ENCODE measurements at regions not wholly inside any gene's neighbourhood (a gene's known extent, or its start where the extent isn't known, plus 50 kb on each side); places are given as distances from the start of the nearest gene placed in this dataset.
A peak's percentile ranks its signal among the peaks of the same experiment; 100 is the strongest.

DNA sequence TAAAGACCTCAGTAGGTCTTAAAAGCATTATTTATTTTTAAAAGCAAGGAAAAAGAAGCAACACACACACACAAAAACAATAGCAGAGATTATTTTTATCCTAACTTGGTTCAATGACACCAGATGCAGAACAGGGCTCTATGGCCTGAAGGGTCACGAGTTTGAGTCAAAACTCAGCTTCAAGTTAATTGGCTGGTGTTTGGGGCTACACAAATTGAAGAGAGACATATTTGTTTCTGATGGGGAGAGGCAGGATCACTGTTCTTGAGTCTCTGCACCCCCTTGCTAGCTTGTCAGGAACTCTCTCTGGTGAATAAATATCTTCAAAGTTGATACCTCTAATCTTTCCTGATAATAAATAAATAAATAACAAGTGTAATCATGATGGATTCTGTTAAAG is 466.1 kb downstream of the PRKD1 start:
- Mint-ChIP-seq H3K9me3 (no peaks in the 10 kb centered on the region), H3K4me1 (ENCODE audit: unreplicated experiment) (peaks cover 29% of the 10 kb centered on the region), H3K36me3 (no peaks in the 10 kb centered on the region), H3K27me3 (peaks cover 9% of the 10 kb centered on the region), H3K27ac (no peak overlapping the region), H3K4me3 (no peak overlapping the region)
- TF ChIP-seq, protein P1, sequence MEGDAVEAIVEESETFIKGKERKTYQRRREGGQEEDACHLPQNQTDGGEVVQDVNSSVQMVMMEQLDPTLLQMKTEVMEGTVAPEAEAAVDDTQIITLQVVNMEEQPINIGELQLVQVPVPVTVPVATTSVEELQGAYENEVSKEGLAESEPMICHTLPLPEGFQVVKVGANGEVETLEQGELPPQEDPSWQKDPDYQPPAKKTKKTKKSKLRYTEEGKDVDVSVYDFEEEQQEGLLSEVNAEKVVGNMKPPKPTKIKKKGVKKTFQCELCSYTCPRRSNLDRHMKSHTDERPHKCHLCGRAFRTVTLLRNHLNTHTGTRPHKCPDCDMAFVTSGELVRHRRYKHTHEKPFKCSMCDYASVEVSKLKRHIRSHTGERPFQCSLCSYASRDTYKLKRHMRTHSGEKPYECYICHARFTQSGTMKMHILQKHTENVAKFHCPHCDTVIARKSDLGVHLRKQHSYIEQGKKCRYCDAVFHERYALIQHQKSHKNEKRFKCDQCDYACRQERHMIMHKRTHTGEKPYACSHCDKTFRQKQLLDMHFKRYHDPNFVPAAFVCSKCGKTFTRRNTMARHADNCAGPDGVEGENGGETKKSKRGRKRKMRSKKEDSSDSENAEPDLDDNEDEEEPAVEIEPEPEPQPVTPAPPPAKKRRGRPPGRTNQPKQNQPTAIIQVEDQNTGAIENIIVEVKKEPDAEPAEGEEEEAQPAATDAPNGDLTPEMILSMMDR (conservative IDR thresholded peaks at IDR 0.05): no peak
- DNase-seq (ENCODE audit: extremely low spot score, unreplicated experiment): no peak

DNA sequence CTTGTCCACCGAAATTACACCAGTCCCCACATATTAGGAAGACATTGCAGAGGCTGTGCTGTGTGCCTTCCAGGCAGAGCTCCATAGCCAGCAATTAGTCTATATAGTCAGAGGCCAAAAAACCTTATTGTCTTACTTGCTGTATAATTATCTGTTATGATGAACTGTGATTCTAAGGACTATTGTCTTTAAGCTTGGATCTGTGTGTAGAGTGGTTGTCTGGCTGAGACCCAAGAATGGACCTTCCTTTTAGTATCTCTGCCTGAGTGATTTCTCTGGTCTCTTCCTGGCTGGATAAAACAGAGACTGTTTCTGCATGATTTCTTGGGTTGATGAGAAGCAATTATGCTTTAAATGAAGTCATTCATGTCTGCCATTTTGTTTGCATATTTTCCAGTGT is 465.3 kb downstream of the PRKD1 start:
- no peaks in the 10 kb centered on the region for H3K9me3 Mint-ChIP-seq
- no peak overlapping the region for H3K4me3 Mint-ChIP-seq
- no peak for DNase-seq (ENCODE audit: extremely low spot score, unreplicated experiment)
- H3K36me3 Mint-ChIP-seq: no peaks in the 10 kb centered on the region
- peaks cover 9% of the 10 kb centered on the region for H3K27me3 Mint-ChIP-seq
- peaks cover 29% of the 10 kb centered on the region for H3K4me1 Mint-ChIP-seq (ENCODE audit: unreplicated experiment)
- TF ChIP-seq, protein P1 (conservative IDR thresholded peaks at IDR 0.05): no peak
- H3K27ac Mint-ChIP-seq: no peak overlapping the region

DNA sequence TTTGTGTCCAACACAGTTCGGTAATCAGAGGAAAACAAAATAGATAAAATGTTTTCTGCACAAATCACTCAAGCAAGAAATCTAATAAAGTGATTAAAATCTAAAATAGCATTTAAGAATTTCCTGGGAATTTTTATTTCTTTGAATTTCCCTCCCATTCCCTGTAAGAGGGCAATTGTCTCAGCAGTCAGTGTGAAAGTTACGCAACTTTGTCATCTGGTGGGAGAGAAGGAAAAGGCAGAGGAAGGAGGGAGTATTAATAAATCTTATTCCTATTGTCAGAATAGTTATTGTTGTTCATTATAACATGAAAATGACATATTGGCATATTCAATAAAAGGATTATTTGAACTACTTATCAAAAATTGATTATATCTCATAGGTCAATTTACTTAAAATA is 464.9 kb downstream of the PRKD1 start:
- TF ChIP-seq, protein P1 (conservative IDR thresholded peaks at IDR 0.05): no peak
- no peaks in the 10 kb centered on the region for H3K9me3 Mint-ChIP-seq
- H3K27ac Mint-ChIP-seq: no peak overlapping the region
- peaks cover 9% of the 10 kb centered on the region for H3K27me3 Mint-ChIP-seq
- no peak for DNase-seq (ENCODE audit: extremely low spot score, unreplicated experiment)
- no peaks in the 10 kb centered on the region for H3K36me3 Mint-ChIP-seq
- H3K4me3 Mint-ChIP-seq: no peak overlapping the region
- peaks cover 29% of the 10 kb centered on the region for H3K4me1 Mint-ChIP-seq (ENCODE audit: unreplicated experiment)

DNA sequence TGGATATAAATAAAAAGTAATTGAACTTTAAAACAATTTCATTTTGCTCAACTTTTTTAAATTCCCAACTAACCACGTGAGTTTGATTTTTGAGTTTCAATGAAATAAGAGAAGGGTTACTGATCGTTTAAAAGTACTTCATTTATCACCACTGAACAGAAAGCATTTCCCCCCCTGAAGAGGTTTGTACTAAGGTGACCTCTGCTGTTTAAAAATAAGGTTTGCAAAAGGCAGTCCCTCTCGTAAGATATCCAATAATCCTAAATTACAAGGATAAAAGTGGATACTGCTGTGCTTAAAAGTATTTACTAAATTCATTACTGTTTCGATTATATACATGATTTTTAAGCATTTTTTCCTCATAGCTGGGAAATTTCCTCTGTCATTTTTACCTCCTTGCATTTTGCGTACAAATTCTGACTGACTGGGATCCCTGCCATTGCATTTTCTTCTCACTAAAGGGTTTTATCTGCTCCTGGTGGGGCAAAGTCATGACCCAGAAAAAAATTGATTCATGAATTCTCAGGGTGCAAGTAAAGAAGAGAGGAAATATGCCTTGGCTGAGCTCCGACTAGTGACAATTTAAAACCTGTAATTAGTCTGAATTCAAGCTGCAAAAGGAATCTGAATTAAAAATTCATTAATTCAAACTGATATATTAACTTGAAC is 463.8 kb downstream of the PRKD1 start:
- Mint-ChIP-seq H3K4me3 (no peak overlapping the region), H3K9me3 (no peaks in the 10 kb centered on the region), H3K36me3 (no peaks in the 10 kb centered on the region), H3K27ac (no peak overlapping the region), H3K4me1 (ENCODE audit: unreplicated experiment) (peaks cover 29% of the 10 kb centered on the region), H3K27me3 (peaks cover 9% of the 10 kb centered on the region)
- DNase-seq (ENCODE audit: extremely low spot score, unreplicated experiment): no peak
- TF ChIP-seq, protein P1 (conservative IDR thresholded peaks at IDR 0.05): peak; percentile 28

DNA sequence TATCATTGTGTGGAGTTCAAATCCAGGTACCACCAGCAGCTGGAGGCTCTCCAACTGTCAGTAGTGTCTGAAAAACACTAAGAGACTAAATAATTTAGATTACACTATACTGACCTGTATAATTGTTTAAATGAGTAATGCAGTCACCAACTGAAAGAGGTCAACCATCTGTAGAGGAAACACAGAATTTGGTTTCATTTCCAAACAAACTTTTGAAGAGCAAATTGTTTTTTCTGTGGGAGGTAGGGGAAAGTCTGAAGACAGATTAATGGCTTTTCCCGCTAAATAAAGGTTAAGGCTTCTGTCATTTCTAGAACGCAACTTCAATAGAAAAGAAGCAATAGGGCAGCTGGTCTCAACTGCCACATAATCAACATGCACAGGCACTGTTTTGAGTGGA is 462.6 kb downstream of the PRKD1 start:
- Mint-ChIP-seq H3K4me1 (ENCODE audit: unreplicated experiment) (peaks cover 24% of the 10 kb centered on the region), H3K4me3 (no peak overlapping the region), H3K36me3 (no peaks in the 10 kb centered on the region), H3K27ac (no peak overlapping the region), H3K9me3 (no peaks in the 10 kb centered on the region), H3K27me3 (peaks cover 9% of the 10 kb centered on the region)
- TF ChIP-seq, protein P1 (conservative IDR thresholded peaks at IDR 0.05): no peak
- no peak for DNase-seq (ENCODE audit: extremely low spot score, unreplicated experiment)

DNA sequence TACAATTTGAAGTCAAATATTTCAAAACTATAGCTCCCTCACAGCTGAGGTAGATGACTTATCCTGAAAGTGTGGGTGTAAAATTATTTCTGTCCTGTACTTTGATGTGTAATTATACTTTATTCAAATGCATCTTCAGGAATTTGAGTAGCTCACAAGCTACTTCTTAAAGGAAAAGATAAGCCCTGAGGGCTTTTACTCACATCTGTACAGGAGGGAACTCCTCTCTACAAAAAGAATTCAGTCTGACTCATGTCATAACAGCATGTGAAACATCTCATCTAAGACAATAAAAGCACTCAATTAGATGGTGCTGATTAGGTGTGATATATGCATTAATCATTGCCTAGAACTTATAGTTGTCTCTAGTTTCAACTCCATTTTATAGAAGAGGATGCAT is 452.0 kb downstream of the PRKD1 start:
- TF ChIP-seq, protein P1 (conservative IDR thresholded peaks at IDR 0.05): no peak
- no peak for DNase-seq (ENCODE audit: extremely low spot score, unreplicated experiment)
- Mint-ChIP-seq H3K4me1 (ENCODE audit: unreplicated experiment) (no peaks in the 10 kb centered on the region), H3K27me3 (no peaks in the 10 kb centered on the region), H3K27ac (no peak overlapping the region), H3K9me3 (no peaks in the 10 kb centered on the region), H3K4me3 (no peak overlapping the region), H3K36me3 (no peaks in the 10 kb centered on the region)
